Liver (tissue), 8 donors: ENCODE measurements at regions not wholly inside any gene's neighbourhood (a gene's known extent, or its start where the extent isn't known, plus 50 kb on each side); places are given as distances from the start of the nearest gene placed in this dataset.

ENCODE experiments used
- DNase-seq: peaks from one replicate; pipeline ENCODE4 v3.0.0-alpha.2; 2017; ENCODE audit warnings: low spot score
- H3K27ac ChIP-seq, 2 donors: one replicate each; pipeline ENCODE4 v1.7.0; 2013; ENCODE audit warnings: inconsistent platforms in 2 of 2, low read length in 2 of 2, control low read depth in 1 of 2, low read depth in 1 of 2, mild to moderate bottlenecking in 1 of 2
- H3K27me3 ChIP-seq, 4 donors: one replicate each; pipeline versions ENCODE4 v1.6.1 to v1.7.0; 2013; ENCODE audit warnings: low read length in 3 of 4, inconsistent platforms in 1 of 4, mild to moderate bottlenecking in 1 of 4, moderate library complexity in 1 of 4; ENCODE audit not compliant: control insufficient read depth in 4 of 4, insufficient read depth in 4 of 4
- H3K36me3 ChIP-seq, 4 donors: one replicate each; pipeline versions ENCODE4 v1.6.1 to v1.7.0; 2013; ENCODE audit warnings: low read length in 3 of 4, mild to moderate bottlenecking in 3 of 4, low read depth in 1 of 4, moderate library complexity in 1 of 4; ENCODE audit not compliant: control insufficient read depth in 4 of 4, insufficient read depth in 3 of 4
- H3K4me1 ChIP-seq, 4 donors: one replicate each; pipeline versions ENCODE4 v1.6.1 to v1.7.0; 2013; ENCODE audit warnings: low read length in 3 of 4, mild to moderate bottlenecking in 3 of 4, moderate library complexity in 1 of 4; ENCODE audit not compliant: control insufficient read depth in 4 of 4, insufficient read depth in 4 of 4
- H3K4me3 ChIP-seq, 3 donors: one replicate each; pipeline versions ENCODE4 v1.6.1 to v1.7.0; 2013; ENCODE audit warnings: low read length in 3 of 3, control low read depth in 1 of 3, low read depth in 1 of 3, mild to moderate bottlenecking in 1 of 3
- H3K9ac ChIP-seq, 2 donors: one replicate each; pipeline ENCODE4 v1.7.0; 2013; ENCODE audit warnings: low read length in 2 of 2, mild to moderate bottlenecking in 2 of 2, moderate library complexity in 2 of 2, control low read depth in 1 of 2, low read depth in 1 of 2
- H3K9me3 ChIP-seq, 4 donors: one replicate each; pipeline versions ENCODE4 v1.6.1 to v1.7.0; 2013; ENCODE audit warnings: low read length in 3 of 4; ENCODE audit not compliant: control insufficient read depth in 4 of 4
- CTCF ChIP-seq: fragments of 150-350 bp; IDR thresholded peaks from 2 replicates; pipeline ENCODE4 v1.5.1; 2017; ENCODE audit warnings: improper control_type of control experiment, low read depth, low read length; ENCODE audit not compliant: missing input control
- EGR1 ChIP-seq, 2 donors: IDR thresholded peaks; 2 replicates each; pipeline ENCODE4 v1.6.1; 2016 to 2018; ENCODE audit warnings: antibody characterized with exemption in 2 of 2, low read depth in 2 of 2
- FOXA2 ChIP-seq: IDR thresholded peaks from 2 replicates; pipeline ENCODE4 v1.6.1; 2016; ENCODE audit warnings: antibody characterized with exemption
- GABPA ChIP-seq, 2 donors: IDR thresholded peaks in 1 of 2; conservative IDR thresholded peaks in 1 of 2; 2 replicates each; pipeline ENCODE4 v1.6.1; 2016; ENCODE audit warnings: antibody characterized with exemption in 2 of 2, mild to moderate bottlenecking in 1 of 2, moderate library complexity in 1 of 2
- HNF4A ChIP-seq, 2 donors: conservative IDR thresholded peaks; 2 replicates each; pipeline ENCODE4 v1.6.1; 2016; ENCODE audit warnings: antibody characterized with exemption in 2 of 2, mild to moderate bottlenecking in 2 of 2
- HNF4G ChIP-seq: IDR thresholded peaks from 2 replicates; pipeline ENCODE4 v1.6.1; 2016; ENCODE audit warnings: antibody characterized with exemption
- JUND ChIP-seq, 2 donors: IDR thresholded peaks; 2 replicates each; pipeline ENCODE4 v1.6.1; 2016; ENCODE audit warnings: antibody characterized with exemption in 2 of 2
- NR2F2 ChIP-seq: IDR thresholded peaks from 2 replicates; pipeline ENCODE4 v1.6.1; 2016; ENCODE audit warnings: antibody characterized with exemption
- RAD21 ChIP-seq, 2 donors: IDR thresholded peaks; 2 replicates each; pipeline ENCODE4 v1.6.1; 2016; ENCODE audit warnings: antibody characterized with exemption in 2 of 2, mild to moderate bottlenecking in 2 of 2
- RXRA ChIP-seq, 2 donors: IDR thresholded peaks; 2 replicates each; pipeline ENCODE4 v1.6.1; 2017 to 2018; ENCODE audit warnings: antibody characterized with exemption in 2 of 2, mild to moderate bottlenecking in 1 of 2
- SP1 ChIP-seq: IDR thresholded peaks from 2 replicates; pipeline ENCODE4 v1.6.1; 2018; ENCODE audit warnings: antibody characterized with exemption, mild to moderate bottlenecking
- TAF1 ChIP-seq: conservative IDR thresholded peaks from 2 replicates; pipeline ENCODE4 v1.6.1; 2016; ENCODE audit warnings: antibody characterized with exemption, mild to moderate bottlenecking
- YY1 ChIP-seq: IDR thresholded peaks from 2 replicates; pipeline ENCODE4 v1.6.1; 2016; ENCODE audit warnings: antibody characterized with exemption, mild to moderate bottlenecking
- ZBTB33 ChIP-seq: IDR thresholded peaks from 2 replicates; pipeline ENCODE4 v1.6.1; 2016; ENCODE audit warnings: antibody characterized with exemption
- WGBS: extraction: QIAGEN DNeasy Blood & Tissue Kit; methylation state at CpG from one replicate; pipeline ENCODE4 v1.1.7; 2013; 5-methylcytosine and 5-hydroxymethylcytosine counted together
- TF ChIP-seq, protein P1 (sequence below): IDR thresholded peaks from 2 replicates; pipeline ENCODE4 v1.6.1; 2016; ENCODE audit warnings: antibody characterized with exemption, mild to moderate bottlenecking
- TF ChIP-seq, protein P2 (sequence below): IDR thresholded peaks from 2 replicates; pipeline ENCODE4 v1.6.1; 2016; ENCODE audit warnings: antibody characterized with exemption
- TF ChIP-seq, protein P3 (sequence below): IDR thresholded peaks from 2 replicates; pipeline ENCODE4 v1.6.1; 2016; ENCODE audit warnings: antibody characterized with exemption
- donor health status: healthy.
- donor health status: healthy.
- donor health status: healthy.
- donor health status: healthy.
- donor health status: healthy.

- Histone ChIP-seq H3K27ac (no peak overlapping the region), H3K9ac (no peak overlapping the region), H3K27me3 (no peaks in the 10 kb centered on the region), H3K4me1 (peaks cover 0 to 6% (median 2%) of the 10 kb centered on the region in 4 donors), H3K36me3 (no peaks in the 10 kb centered on the region), H3K4me3 (no peak overlapping the region), H3K9me3 (no peaks in the 10 kb centered on the region)
- no peak for DNase-seq
- TF ChIP-seq EGR1 (IDR thresholded peaks at IDR 0.05; ENCODE audit: low read depth in 2 of 2) = no peak
- TF ChIP-seq, protein P1, sequence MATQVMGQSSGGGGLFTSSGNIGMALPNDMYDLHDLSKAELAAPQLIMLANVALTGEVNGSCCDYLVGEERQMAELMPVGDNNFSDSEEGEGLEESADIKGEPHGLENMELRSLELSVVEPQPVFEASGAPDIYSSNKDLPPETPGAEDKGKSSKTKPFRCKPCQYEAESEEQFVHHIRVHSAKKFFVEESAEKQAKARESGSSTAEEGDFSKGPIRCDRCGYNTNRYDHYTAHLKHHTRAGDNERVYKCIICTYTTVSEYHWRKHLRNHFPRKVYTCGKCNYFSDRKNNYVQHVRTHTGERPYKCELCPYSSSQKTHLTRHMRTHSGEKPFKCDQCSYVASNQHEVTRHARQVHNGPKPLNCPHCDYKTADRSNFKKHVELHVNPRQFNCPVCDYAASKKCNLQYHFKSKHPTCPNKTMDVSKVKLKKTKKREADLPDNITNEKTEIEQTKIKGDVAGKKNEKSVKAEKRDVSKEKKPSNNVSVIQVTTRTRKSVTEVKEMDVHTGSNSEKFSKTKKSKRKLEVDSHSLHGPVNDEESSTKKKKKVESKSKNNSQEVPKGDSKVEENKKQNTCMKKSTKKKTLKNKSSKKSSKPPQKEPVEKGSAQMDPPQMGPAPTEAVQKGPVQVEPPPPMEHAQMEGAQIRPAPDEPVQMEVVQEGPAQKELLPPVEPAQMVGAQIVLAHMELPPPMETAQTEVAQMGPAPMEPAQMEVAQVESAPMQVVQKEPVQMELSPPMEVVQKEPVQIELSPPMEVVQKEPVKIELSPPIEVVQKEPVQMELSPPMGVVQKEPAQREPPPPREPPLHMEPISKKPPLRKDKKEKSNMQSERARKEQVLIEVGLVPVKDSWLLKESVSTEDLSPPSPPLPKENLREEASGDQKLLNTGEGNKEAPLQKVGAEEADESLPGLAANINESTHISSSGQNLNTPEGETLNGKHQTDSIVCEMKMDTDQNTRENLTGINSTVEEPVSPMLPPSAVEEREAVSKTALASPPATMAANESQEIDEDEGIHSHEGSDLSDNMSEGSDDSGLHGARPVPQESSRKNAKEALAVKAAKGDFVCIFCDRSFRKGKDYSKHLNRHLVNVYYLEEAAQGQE = no peak
- no peak for TF ChIP-seq TAF1
- TF ChIP-seq, protein P2, sequence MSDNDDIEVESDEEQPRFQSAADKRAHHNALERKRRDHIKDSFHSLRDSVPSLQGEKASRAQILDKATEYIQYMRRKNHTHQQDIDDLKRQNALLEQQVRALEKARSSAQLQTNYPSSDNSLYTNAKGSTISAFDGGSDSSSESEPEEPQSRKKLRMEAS = no peak
- no peak for TF ChIP-seq JUND (IDR thresholded peaks at IDR 0.05)
- TF ChIP-seq FOXA2 = no peak
- no peak for TF ChIP-seq GABPA (IDR thresholded peaks at IDR 0.05 in 1 of 2, conservative IDR thresholded peaks at IDR 0.05 in 1 of 2)
- no peak for TF ChIP-seq HNF4G
- 65% methylated on average over 3 of the region's 3 CpGs for WGBS
Observed at GRCh38 chr12:93230326-93230720, 147.4 kb upstream of the NUDT4 start.

DNA sequence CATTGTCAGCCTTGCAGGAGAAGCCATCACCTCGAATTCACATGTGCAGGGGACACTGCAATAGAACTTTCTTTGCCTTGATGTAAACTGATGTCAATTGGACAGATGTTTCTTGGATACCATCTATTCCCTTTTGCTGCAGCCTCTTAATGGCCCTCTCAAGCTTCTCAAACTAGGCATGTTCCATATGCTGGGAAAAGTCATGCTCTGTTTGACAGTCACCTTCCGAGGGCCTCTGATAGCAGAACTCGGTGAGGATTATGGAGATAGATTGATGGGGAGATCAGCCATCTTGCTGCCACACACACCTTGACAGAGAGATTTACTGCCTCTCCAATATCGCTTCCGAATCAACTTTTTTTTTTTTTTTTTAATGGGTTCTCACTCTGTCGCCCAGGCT, 145.8 kb upstream of the NUDT4 start:
- TF ChIP-seq RXRA (IDR thresholded peaks at IDR 0.05) = no peak
- TF ChIP-seq ZBTB33 = no peak
- Histone ChIP-seq H3K27ac (no peak overlapping the region), H3K9ac (no peak overlapping the region), H3K4me1 (peaks cover 0 to 6% (median 3%) of the 10 kb centered on the region in 4 donors), H3K4me3 (no peak overlapping the region), H3K9me3 (no peaks in the 10 kb centered on the region), H3K27me3 (no peaks in the 10 kb centered on the region), H3K36me3 (no peaks in the 10 kb centered on the region)
- WGBS = 90% methylated on average over 6 of the region's 6 CpGs
- no peak for DNase-seq

DNA sequence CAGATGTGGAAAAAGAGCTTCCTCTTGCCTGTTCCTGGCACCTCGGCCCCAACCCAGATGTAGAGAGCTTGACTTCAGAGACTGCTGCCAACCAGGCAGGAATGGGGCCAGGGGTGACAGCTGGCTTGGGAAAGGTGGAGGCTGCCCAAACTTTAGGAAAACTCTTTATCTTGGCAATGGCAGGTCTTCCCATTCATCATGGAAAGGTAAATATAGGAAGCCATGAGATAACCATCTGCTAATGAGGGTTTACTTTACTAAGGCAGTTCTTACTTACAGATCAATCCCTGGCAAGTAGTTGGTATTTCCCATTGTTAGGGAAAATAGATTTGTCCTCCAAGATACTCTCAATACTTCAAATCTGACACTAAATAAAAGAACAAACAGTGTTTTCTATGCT, 143.1 kb upstream of the NUDT4 start:
- peaks cover 0 to 6% (median 3%) of the 10 kb centered on the region in 4 donors for H3K4me1 ChIP-seq
- no peaks in the 10 kb centered on the region for H3K36me3 ChIP-seq
- no peak overlapping the region for H3K9ac ChIP-seq
- 20% methylated on average over 1 of the region's 1 CpG for WGBS
- no peak overlapping the region for H3K27ac ChIP-seq
- no peaks in the 10 kb centered on the region for H3K9me3 ChIP-seq
- no peak overlapping the region for H3K4me3 ChIP-seq
- no peaks in the 10 kb centered on the region for H3K27me3 ChIP-seq
- DNase-seq = no peak
- TF ChIP-seq FOXA2 (peak; percentile 98), NR2F2 (peak; percentile 48), ZBTB33 (peak; percentile 56), EGR1 (IDR thresholded peaks at IDR 0.05; ENCODE audit: low read depth in 2 of 2) (peak; percentile 87 to 95), YY1 (no peak), TAF1 (no peak), HNF4A (conservative IDR thresholded peaks at IDR 0.05) (peak; percentile 68 to 75), GABPA (IDR thresholded peaks at IDR 0.05 in 1 of 2, conservative IDR thresholded peaks at IDR 0.05 in 1 of 2) (no peak), CTCF (no peak), SP1 (peak; percentile 94), JUND (IDR thresholded peaks at IDR 0.05) (peak; percentile 47 to 64), RAD21 (IDR thresholded peaks at IDR 0.05) (peak; percentile 55 to 72)
- TF ChIP-seq, protein P3, sequence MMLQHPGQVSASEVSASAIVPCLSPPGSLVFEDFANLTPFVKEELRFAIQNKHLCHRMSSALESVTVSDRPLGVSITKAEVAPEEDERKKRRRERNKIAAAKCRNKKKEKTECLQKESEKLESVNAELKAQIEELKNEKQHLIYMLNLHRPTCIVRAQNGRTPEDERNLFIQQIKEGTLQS = no peak
